Mesothelial cell of epicardium (in vitro differentiated cells): ENCODE measurements at regions not wholly inside any gene's neighbourhood (a gene's known extent, or its start where the extent isn't known, plus 50 kb on each side); places are given as distances from the start of the nearest gene placed in this dataset.

Source experiments
- DNase-seq, 2 experiments: peaks; one replicate each; pipeline ENCODE4 v3.0.0; 2021; ENCODE audit warnings: low spot score in 2 of 2; ENCODE audit not compliant: unreplicated experiment in 2 of 2
- H3K27ac Mint-ChIP-seq: 2 replicates; pipeline ENCODE4 v1.8.0; 2021; ENCODE audit warnings: mixed read lengths
- H3K27me3 Mint-ChIP-seq: 2 replicates; pipeline ENCODE4 v1.8.0; 2021; ENCODE audit warnings: low read depth, mixed read lengths
- H3K36me3 Mint-ChIP-seq: 2 replicates; pipeline ENCODE4 v1.8.0; 2021; ENCODE audit warnings: mixed read lengths
- H3K4me1 Mint-ChIP-seq: 2 replicates; pipeline ENCODE4 v1.8.0; 2021; ENCODE audit warnings: mixed read lengths
- H3K4me3 Mint-ChIP-seq: 2 replicates; pipeline ENCODE4 v1.8.0; 2021; ENCODE audit warnings: mild to moderate bottlenecking, moderate library complexity, mixed read lengths
- H3K9me3 Mint-ChIP-seq: 2 replicates; pipeline ENCODE4 v1.8.0; 2021; ENCODE audit warnings: mixed read lengths
- CTCF ChIP-seq: fragments of 200-600 bp; sonication (generic); IDR thresholded peaks from one replicate; pipeline ENCODE4 v1.5.0; 2021; ENCODE audit warnings: antibody characterized with exemption; ENCODE audit not compliant: unreplicated experiment

GRCh38 chr12:87369161-87369560 lies 660.0 kb downstream of the C12orf50 start:
- H3K27me3 Mint-ChIP-seq, result no peaks in the 10 kb centered on the region
- peaks cover 21% of the 10 kb centered on the region for H3K9me3 Mint-ChIP-seq
- H3K4me1 Mint-ChIP-seq, result peaks cover 12% of the 10 kb centered on the region
- peak overlapping the region; percentile 61 for H3K27ac Mint-ChIP-seq
- no peak overlapping the region for H3K4me3 Mint-ChIP-seq
- H3K36me3 Mint-ChIP-seq, result peaks cover 1% of the 10 kb centered on the region
- no peak for DNase-seq
- TF ChIP-seq CTCF, result no peak

GRCh38 chr12:87368259-87368658 lies 660.9 kb downstream of the C12orf50 start:
- Mint-ChIP-seq H3K27ac (no peak overlapping the region), H3K4me3 (no peak overlapping the region), H3K9me3 (peaks cover 19% of the 10 kb centered on the region), H3K4me1 (peaks cover 12% of the 10 kb centered on the region), H3K27me3 (no peaks in the 10 kb centered on the region), H3K36me3 (peaks cover 1% of the 10 kb centered on the region)
- DNase-seq, result no peak
- TF ChIP-seq CTCF, result no peak

GRCh38 chr12:87365423-87365822 lies 663.8 kb downstream of the C12orf50 start:
- H3K27ac Mint-ChIP-seq, result no peak overlapping the region
- H3K9me3 Mint-ChIP-seq, result peaks cover 31% of the 10 kb centered on the region
- no peaks in the 10 kb centered on the region for H3K27me3 Mint-ChIP-seq
- H3K36me3 Mint-ChIP-seq, result peaks cover 13% of the 10 kb centered on the region
- H3K4me3 Mint-ChIP-seq, result no peak overlapping the region
- H3K4me1 Mint-ChIP-seq, result peaks cover 14% of the 10 kb centered on the region
- TF ChIP-seq CTCF, result no peak
- DNase-seq, result no peak

GRCh38 chr12:87363497-87364084 lies 665.6 kb downstream of the C12orf50 start:
- Mint-ChIP-seq H3K9me3 (peaks cover 44% of the 10 kb centered on the region), H3K27me3 (no peaks in the 10 kb centered on the region), H3K4me1 (peaks cover 6% of the 10 kb centered on the region), H3K36me3 (peaks cover 23% of the 10 kb centered on the region), H3K27ac (no peak overlapping the region), H3K4me3 (no peak overlapping the region)
- DNase-seq, result no peak
- TF ChIP-seq CTCF, result no peak

GRCh38 chr12:87349681-87350080 lies 679.5 kb downstream of the C12orf50 start:
- Mint-ChIP-seq H3K4me3 (no peak overlapping the region), H3K4me1 (peaks cover 5% of the 10 kb centered on the region), H3K27me3 (no peaks in the 10 kb centered on the region), H3K9me3 (peaks cover 8% of the 10 kb centered on the region), H3K36me3 (peaks cover 6% of the 10 kb centered on the region), H3K27ac (no peak overlapping the region)
- no peak for TF ChIP-seq CTCF
- DNase-seq, result no peak

GRCh38 chr12:87348071-87348470 lies 681.1 kb downstream of the C12orf50 start:
- Mint-ChIP-seq H3K27me3 (no peaks in the 10 kb centered on the region), H3K9me3 (peaks cover 8% of the 10 kb centered on the region), H3K4me1 (peaks cover 8% of the 10 kb centered on the region), H3K27ac (no peak overlapping the region), H3K36me3 (peaks cover 6% of the 10 kb centered on the region), H3K4me3 (no peak overlapping the region)
- no peak for TF ChIP-seq CTCF
- DNase-seq, result no peak
